Gastrocnemius medialis (tissue), 4 donors: ENCODE measurements at regions not wholly inside any gene's neighbourhood (a gene's known extent, or its start where the extent isn't known, plus 50 kb on each side); places are given as distances from the start of the nearest gene placed in this dataset.

Experiments
- POLR2A ChIP-seq, 2 donors: fragments of 450-650 bp; IDR thresholded peaks; one replicate each; pipeline ENCODE4 v1.6.1; 2017; ENCODE audit warnings: antibody characterized with exemption in 2 of 2, mild to moderate bottlenecking in 2 of 2, moderate library complexity in 2 of 2
- TF ChIP-seq, protein P1 (sequence below), 5 experiments: fragments of 450-650 bp in 3 of 5; fragments of 200-600 bp in 2 of 5; sonication (generic) in 2 of 5; IDR thresholded peaks in 4 of 5; conservative IDR thresholded peaks in 1 of 5; 1 replicate in 4 of 5; 2 replicates in 1 of 5; pipeline ENCODE4 v1.5.1; 2016 to 2019; ENCODE audit warnings: antibody characterized with exemption in 5 of 5, mild to moderate bottlenecking in 3 of 5, moderate library complexity in 3 of 5

DNA sequence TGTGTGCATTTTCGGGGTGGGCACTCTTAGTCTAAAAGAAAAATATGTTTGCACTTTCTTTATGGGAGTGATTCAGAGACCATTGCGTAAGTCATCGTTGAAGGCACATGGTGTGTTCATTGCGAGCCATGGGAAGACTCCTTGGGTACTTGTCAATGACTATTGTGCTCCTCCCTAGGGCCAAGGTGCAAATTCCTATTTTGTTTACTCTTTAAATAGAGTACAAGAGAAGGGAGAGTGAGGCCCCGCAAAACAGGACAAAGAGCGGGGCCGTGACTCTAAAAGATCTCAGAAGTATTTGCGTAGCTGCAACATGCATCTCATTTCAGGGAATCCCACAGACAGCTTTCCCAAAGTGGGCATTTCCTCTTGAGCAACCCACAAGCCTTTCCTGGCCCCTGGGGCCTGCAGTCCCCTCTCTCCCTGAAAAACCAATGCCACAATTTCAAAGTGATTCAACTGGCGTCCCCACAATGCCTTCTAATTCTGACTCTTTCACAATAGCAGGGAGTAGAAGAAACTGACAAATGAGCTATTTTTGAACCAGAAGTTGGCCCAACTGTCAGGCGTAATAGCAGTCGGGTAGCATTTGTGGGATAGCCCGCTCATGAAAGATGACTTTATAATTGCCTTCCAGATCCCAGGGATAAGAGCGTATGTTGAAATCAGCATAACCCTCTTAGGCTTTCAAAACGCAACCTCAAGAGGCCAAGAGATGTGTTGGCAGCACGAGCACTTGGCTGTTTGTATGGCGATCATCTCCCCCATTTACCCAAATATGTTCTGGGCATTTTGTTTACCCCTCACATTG, 277.9 kb upstream of the BMP2 start:
- TF ChIP-seq, protein P1, sequence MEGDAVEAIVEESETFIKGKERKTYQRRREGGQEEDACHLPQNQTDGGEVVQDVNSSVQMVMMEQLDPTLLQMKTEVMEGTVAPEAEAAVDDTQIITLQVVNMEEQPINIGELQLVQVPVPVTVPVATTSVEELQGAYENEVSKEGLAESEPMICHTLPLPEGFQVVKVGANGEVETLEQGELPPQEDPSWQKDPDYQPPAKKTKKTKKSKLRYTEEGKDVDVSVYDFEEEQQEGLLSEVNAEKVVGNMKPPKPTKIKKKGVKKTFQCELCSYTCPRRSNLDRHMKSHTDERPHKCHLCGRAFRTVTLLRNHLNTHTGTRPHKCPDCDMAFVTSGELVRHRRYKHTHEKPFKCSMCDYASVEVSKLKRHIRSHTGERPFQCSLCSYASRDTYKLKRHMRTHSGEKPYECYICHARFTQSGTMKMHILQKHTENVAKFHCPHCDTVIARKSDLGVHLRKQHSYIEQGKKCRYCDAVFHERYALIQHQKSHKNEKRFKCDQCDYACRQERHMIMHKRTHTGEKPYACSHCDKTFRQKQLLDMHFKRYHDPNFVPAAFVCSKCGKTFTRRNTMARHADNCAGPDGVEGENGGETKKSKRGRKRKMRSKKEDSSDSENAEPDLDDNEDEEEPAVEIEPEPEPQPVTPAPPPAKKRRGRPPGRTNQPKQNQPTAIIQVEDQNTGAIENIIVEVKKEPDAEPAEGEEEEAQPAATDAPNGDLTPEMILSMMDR (IDR thresholded peaks at IDR 0.05 in 4 of 5, conservative IDR thresholded peaks at IDR 0.05 in 1 of 5), result no peak
- TF ChIP-seq POLR2A (IDR thresholded peaks at IDR 0.05), result no peak
